Neural cell (in vitro differentiated cells): ENCODE measurements at regions not wholly inside any gene's neighbourhood (a gene's known extent, or its start where the extent isn't known, plus 50 kb on each side); places are given as distances from the start of the nearest gene placed in this dataset.

Experiments used
- H2AFZ ChIP-seq: fragments of 200-600, 300-800 bp; sonication (generic), shearing (Covaris generic); 2 replicates; pipeline ENCODE4 v1.6.0; 2014; ENCODE audit warnings: low read depth, mild to moderate bottlenecking, antibody characterized with exemption, low read length, moderate library complexity
- H3F3A ChIP-seq: fragments of 200-600 bp; shearing (Covaris generic); 2 replicates; pipeline ENCODE4 v1.6.1; 2016; ENCODE audit warnings: mild to moderate bottlenecking, moderate library complexity, mixed read lengths, antibody characterized with exemption, low read length; ENCODE audit not compliant: insufficient read depth, poor library complexity, severe bottlenecking
- H3K27ac ChIP-seq: fragments of 200-600, 300-800 bp; sonication (generic), shearing (Covaris generic); 2 replicates; pipeline ENCODE4 v1.5.1; 2014; ENCODE audit warnings: mild to moderate bottlenecking, low read length, moderate library complexity
- H3K27me3 ChIP-seq: fragments of 300-800, 200-600 bp; sonication (generic), shearing (Covaris generic); 2 replicates; pipeline ENCODE4 v1.6.0; 2014; ENCODE audit warnings: mild to moderate bottlenecking, low read depth, low read length, moderate library complexity; ENCODE audit not compliant: insufficient read depth
- H3K36me3 ChIP-seq: fragments of 300-800, 200-600 bp; sonication (generic), shearing (Covaris generic); 2 replicates; pipeline ENCODE4 v1.5.1; 2014; ENCODE audit warnings: mild to moderate bottlenecking, antibody characterized with exemption, low read length, moderate library complexity; ENCODE audit not compliant: insufficient read depth
- H3K4me2 ChIP-seq: fragments of 300-800, 200-600 bp; sonication (generic), shearing (Covaris generic); 2 replicates; pipeline ENCODE4 v1.6.0; 2014; ENCODE audit warnings: mild to moderate bottlenecking, low read length
- H3K4me3 ChIP-seq: fragments of 300-800, 200-600 bp; sonication (generic), shearing (Covaris generic); 2 replicates; pipeline ENCODE4 v1.5.1; 2014; ENCODE audit warnings: mild to moderate bottlenecking, low read length, moderate library complexity
- H3K79me2 ChIP-seq: fragments of 200-600 bp; shearing (Covaris generic); replicated peaks from 2 replicates; pipeline ENCODE4 v1.6.0; 2014; ENCODE audit warnings: mild to moderate bottlenecking, low read length, moderate library complexity; ENCODE audit not compliant: insufficient read depth
- H3K9ac ChIP-seq: fragments of 300-800, 200-600 bp; sonication (generic), shearing (Covaris generic); 2 replicates; pipeline ENCODE4 v1.6.1; 2016; ENCODE audit warnings: mild to moderate bottlenecking, low read length, mixed read lengths
- H3K9me2 ChIP-seq: fragments of 200-600 bp; shearing (Covaris generic); 2 replicates; pipeline ENCODE4 v1.6.1; 2016; ENCODE audit warnings: mild to moderate bottlenecking, low read length, mixed read lengths; ENCODE audit not compliant: insufficient read depth
- H3K9me3 ChIP-seq: fragments of 200-600, 300-800 bp; sonication (generic), shearing (Covaris generic); 2 replicates; pipeline ENCODE4 v1.6.1; 2016; ENCODE audit warnings: mild to moderate bottlenecking, mixed run types, low read length, moderate library complexity, mixed read lengths
- H4K20me1 ChIP-seq: fragments of 200-600 bp; shearing (Covaris generic); 2 replicates; pipeline ENCODE4 v1.6.1; 2016; ENCODE audit warnings: mild to moderate bottlenecking, mixed run types; ENCODE audit not compliant: insufficient read depth
- EP300 ChIP-seq: fragments of 450-650 bp; conservative IDR thresholded peaks from 2 replicates; pipeline ENCODE4 v1.6.1; 2014; ENCODE audit warnings: antibody characterized with exemption, mild to moderate bottlenecking, moderate library complexity; ENCODE audit not compliant: poor library complexity, severe bottlenecking
- EZH2 ChIP-seq: fragments of 200-600, 300-800 bp; shearing (Covaris generic), sonication (generic); IDR thresholded peaks from 2 replicates; pipeline ENCODE4 v1.6.1; 2014; ENCODE audit warnings: antibody characterized with exemption, low read length, borderline replicate concordance, mild to moderate bottlenecking; ENCODE audit not compliant: insufficient read depth, poor library complexity, severe bottlenecking
- MXI1 ChIP-seq: fragments of 450-650 bp; conservative IDR thresholded peaks from 2 replicates; pipeline ENCODE4 v1.6.1; 2014; ENCODE audit warnings: antibody characterized with exemption, mild to moderate bottlenecking; ENCODE audit not compliant: poor library complexity, severe bottlenecking
- POLR2AphosphoS5 ChIP-seq: IDR thresholded peaks from 2 replicates; pipeline ENCODE4 v1.6.1; 2012
- RAD21 ChIP-seq: fragments of 450-650 bp; conservative IDR thresholded peaks from 2 replicates; pipeline ENCODE4 v1.6.1; 2014; ENCODE audit warnings: antibody characterized with exemption, mild to moderate bottlenecking, moderate library complexity
- REST ChIP-seq: IDR thresholded peaks from 2 replicates; pipeline ENCODE4 v1.6.1; 2012; ENCODE audit warnings: borderline replicate concordance
- SMC3 ChIP-seq: fragments of 450-650 bp; conservative IDR thresholded peaks from 2 replicates; pipeline ENCODE4 v1.6.1; 2014; ENCODE audit warnings: antibody characterized with exemption, mild to moderate bottlenecking, moderate library complexity; ENCODE audit not compliant: poor library complexity
- TAF1 ChIP-seq: IDR thresholded peaks from 2 replicates; pipeline ENCODE4 v1.6.1; 2012; ENCODE audit warnings: low read depth
- TF ChIP-seq, protein P1 (sequence below): fragments of 450-650 bp; IDR thresholded peaks from 2 replicates; pipeline ENCODE4 v1.5.1; 2014; ENCODE audit warnings: antibody characterized with exemption, mild to moderate bottlenecking, moderate library complexity; ENCODE audit not compliant: poor library complexity, severe bottlenecking

DNA sequence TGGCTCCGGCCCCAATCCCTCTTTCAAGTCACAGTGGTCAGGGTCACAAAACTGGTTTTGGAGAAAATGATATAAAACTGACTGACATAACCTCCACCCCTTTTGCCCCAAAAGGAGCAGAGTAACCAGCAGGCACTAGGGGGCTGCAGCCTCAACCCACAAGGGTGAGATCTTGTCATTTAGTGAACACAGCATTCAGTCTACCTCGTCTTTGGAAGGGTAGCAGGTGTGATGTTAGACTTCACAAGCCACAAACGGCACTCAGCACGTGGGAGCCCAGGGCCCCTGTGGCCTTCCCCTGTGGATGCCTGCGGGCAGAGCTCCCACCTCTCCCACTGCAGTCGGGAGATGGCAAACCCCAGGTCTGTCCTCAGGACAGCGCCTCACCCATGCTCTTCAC lies 372.1 kb upstream of the MYT1L start:
- H3K27ac ChIP-seq, result no peak overlapping the region
- no peak overlapping the region for H3K4me3 ChIP-seq
- no peaks in the 10 kb centered on the region for H3K27me3 ChIP-seq
- H4K20me1 ChIP-seq, result no peaks in the 10 kb centered on the region
- no peak for TF ChIP-seq SMC3
- TF ChIP-seq, protein P1, sequence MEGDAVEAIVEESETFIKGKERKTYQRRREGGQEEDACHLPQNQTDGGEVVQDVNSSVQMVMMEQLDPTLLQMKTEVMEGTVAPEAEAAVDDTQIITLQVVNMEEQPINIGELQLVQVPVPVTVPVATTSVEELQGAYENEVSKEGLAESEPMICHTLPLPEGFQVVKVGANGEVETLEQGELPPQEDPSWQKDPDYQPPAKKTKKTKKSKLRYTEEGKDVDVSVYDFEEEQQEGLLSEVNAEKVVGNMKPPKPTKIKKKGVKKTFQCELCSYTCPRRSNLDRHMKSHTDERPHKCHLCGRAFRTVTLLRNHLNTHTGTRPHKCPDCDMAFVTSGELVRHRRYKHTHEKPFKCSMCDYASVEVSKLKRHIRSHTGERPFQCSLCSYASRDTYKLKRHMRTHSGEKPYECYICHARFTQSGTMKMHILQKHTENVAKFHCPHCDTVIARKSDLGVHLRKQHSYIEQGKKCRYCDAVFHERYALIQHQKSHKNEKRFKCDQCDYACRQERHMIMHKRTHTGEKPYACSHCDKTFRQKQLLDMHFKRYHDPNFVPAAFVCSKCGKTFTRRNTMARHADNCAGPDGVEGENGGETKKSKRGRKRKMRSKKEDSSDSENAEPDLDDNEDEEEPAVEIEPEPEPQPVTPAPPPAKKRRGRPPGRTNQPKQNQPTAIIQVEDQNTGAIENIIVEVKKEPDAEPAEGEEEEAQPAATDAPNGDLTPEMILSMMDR, result no peak
- TF ChIP-seq TAF1, result no peak
- no peak overlapping the region for H2AFZ ChIP-seq
- H3K9me2 ChIP-seq, result no peaks in the 10 kb centered on the region
- no peak overlapping the region for H3K9ac ChIP-seq
- no peaks in the 10 kb centered on the region for H3K79me2 ChIP-seq
- no peaks in the 10 kb centered on the region for H3K36me3 ChIP-seq
- H3K4me2 ChIP-seq, result no peak overlapping the region
- no peaks in the 10 kb centered on the region for H3F3A ChIP-seq
- no peaks in the 10 kb centered on the region for H3K9me3 ChIP-seq

GRCh38 chr2:2702385-2702784 lies 371.3 kb upstream of the MYT1L start:
- Histone ChIP-seq H2AFZ (no peak overlapping the region), H3K4me2 (no peak overlapping the region), H3K27me3 (no peaks in the 10 kb centered on the region), H3K36me3 (no peaks in the 10 kb centered on the region), H4K20me1 (no peaks in the 10 kb centered on the region), H3F3A (no peaks in the 10 kb centered on the region), H3K27ac (no peak overlapping the region), H3K4me3 (no peak overlapping the region), H3K79me2 (no peaks in the 10 kb centered on the region), H3K9me3 (no peaks in the 10 kb centered on the region), H3K9me2 (no peaks in the 10 kb centered on the region), H3K9ac (no peak overlapping the region)
- TF ChIP-seq RAD21, result no peak
- no peak for TF ChIP-seq SMC3
- no peak for TF ChIP-seq EZH2
- no peak for TF ChIP-seq EP300
- TF ChIP-seq, protein P1, result no peak
- no peak for TF ChIP-seq TAF1
- no peak for TF ChIP-seq MXI1
- no peak for TF ChIP-seq POLR2AphosphoS5
- no peak for TF ChIP-seq REST
